ENCODE measurements at regions not wholly inside any gene's neighbourhood (a gene's known extent, or its start where the extent isn't known, plus 50 kb on each side); places are given as distances from the start of the nearest gene placed in this dataset.

DNA sequence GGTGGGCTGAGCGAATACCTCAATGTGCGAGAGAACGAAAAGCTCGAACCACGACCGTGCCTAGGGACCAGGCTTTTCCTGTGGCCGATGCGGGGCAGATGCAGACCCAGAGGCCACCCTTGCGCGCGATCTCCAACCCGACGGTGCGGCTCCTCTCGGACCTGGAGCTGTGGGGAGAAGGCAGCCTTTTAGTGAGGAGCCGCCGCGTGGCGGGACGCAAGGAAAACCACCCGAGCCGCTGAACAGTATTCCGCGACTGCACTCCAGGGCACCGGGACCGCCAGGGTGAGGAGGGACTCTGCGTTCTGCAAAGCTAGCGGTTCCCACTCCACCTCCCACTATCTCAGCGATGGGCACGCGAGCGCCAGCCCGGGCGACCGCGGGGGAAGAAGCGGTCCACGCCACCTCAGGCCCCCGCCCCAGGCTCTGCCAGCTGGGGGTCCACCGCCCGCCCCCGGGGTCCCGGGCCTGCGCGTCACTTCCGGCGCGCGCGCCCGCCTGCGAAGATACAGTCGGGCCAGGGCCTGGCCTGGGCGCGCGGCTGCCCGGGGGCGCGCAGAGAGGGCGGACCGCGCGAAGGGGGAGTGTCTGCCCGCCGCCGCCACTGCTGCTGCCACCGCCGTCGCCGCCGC is 66.5 kb upstream of the PRKACB start:
- peak overlapping the region; percentile 58 for H3K14ac ChIP-seq (ENCODE audit: insufficient read depth, low read length)
- peak overlapping the region; percentile 71 for H3K9ac ChIP-seq (ENCODE audit: extremely low read depth, insufficient read length, low read length)
- TF ChIP-seq, protein P1, sequence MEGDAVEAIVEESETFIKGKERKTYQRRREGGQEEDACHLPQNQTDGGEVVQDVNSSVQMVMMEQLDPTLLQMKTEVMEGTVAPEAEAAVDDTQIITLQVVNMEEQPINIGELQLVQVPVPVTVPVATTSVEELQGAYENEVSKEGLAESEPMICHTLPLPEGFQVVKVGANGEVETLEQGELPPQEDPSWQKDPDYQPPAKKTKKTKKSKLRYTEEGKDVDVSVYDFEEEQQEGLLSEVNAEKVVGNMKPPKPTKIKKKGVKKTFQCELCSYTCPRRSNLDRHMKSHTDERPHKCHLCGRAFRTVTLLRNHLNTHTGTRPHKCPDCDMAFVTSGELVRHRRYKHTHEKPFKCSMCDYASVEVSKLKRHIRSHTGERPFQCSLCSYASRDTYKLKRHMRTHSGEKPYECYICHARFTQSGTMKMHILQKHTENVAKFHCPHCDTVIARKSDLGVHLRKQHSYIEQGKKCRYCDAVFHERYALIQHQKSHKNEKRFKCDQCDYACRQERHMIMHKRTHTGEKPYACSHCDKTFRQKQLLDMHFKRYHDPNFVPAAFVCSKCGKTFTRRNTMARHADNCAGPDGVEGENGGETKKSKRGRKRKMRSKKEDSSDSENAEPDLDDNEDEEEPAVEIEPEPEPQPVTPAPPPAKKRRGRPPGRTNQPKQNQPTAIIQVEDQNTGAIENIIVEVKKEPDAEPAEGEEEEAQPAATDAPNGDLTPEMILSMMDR (conservative IDR thresholded peaks at IDR 0.05) = no peak
- H3K23me2 ChIP-seq (ENCODE audit: insufficient read length, low read depth, low read length, poor library complexity, severe bottlenecking) = peaks cover 6% of the 10 kb centered on the region
- WGBS (ENCODE audit: extremely low coverage, insufficient read length, low lambda C conversion rate) = no CpG with 5 or more reads among the region's 71 CpGs
- DNase-seq = peak; percentile 81
- H3K4ac ChIP-seq (ENCODE audit: low read depth, low read length) = no peak overlapping the region
- Mint-ChIP-seq H3K4me3 (peak overlapping the region; percentile 89 to 93), H3K27me3 (ENCODE audit: low read depth) (no peaks in the 10 kb centered on the region), H3K9me3 (no peaks in the 10 kb centered on the region; a peak in 1 of 5 replicates), H3K4me1 (peaks cover 13% of the 10 kb centered on the region in 2 experiments), H3K36me3 (ENCODE audit: insufficient read depth in 1 of 3, low read depth in 3 of 3) (no peaks in the 10 kb centered on the region; a peak in 2 of 7 replicates), H3K27ac (peak overlapping the region; percentile 46 to 95 (median 78); a peak in 4 of 7 replicates)
- H2BK5ac ChIP-seq (ENCODE audit: insufficient read length, low read length) = no peak overlapping the region
- H2BK12ac ChIP-seq (ENCODE audit: insufficient read length, low read depth, low read length) = no peak overlapping the region
- H4K20me1 ChIP-seq (ENCODE audit: control insufficient read depth, insufficient read depth, insufficient read length) = no peaks in the 10 kb centered on the region
- no peak overlapping the region for H2BK120ac ChIP-seq (ENCODE audit: low read depth, low read length, poor library complexity, severe bottlenecking)
- H3K79me2 ChIP-seq (ENCODE audit: insufficient read depth, low read length) = peaks cover 2% of the 10 kb centered on the region; the same call in 1 of the 2 replicates
- peak overlapping the region; percentile 92 for H3K18ac ChIP-seq (ENCODE audit: insufficient read length, low read depth, low read length)
- H4K8ac ChIP-seq (replicated peaks; ENCODE audit: insufficient read length, low read depth, low read length) = no peak overlapping the region
- no peak overlapping the region for H4K5ac ChIP-seq (ENCODE audit: insufficient read length, low read depth, low read length)
- no peak overlapping the region for H3K56ac ChIP-seq (ENCODE audit: insufficient read length, low read depth, low read length)
- H3T11ph ChIP-seq (ENCODE audit: low read length) = no peak overlapping the region
- H2AFZ ChIP-seq (ENCODE audit: low read length) = no peak overlapping the region
- no peak overlapping the region for H3K23ac ChIP-seq (ENCODE audit: insufficient read length, low read depth, low read length)
- H3K27me3 ChIP-seq (ENCODE audit: insufficient read depth, low read length) = no peaks in the 10 kb centered on the region
- no peaks in the 10 kb centered on the region for H3K9me3 ChIP-seq (ENCODE audit: control insufficient read depth, low read depth, low read length)
- peak overlapping the region; percentile 47 for H3K4me2 ChIP-seq (ENCODE audit: insufficient read depth, insufficient read length, low read length)
- H3K79me1 ChIP-seq (ENCODE audit: insufficient read depth, low read depth, low read length, poor library complexity, severe bottlenecking) = no peaks in the 10 kb centered on the region
- no peak overlapping the region for H2BK15ac ChIP-seq (ENCODE audit: low read depth, low read length)
- no peak overlapping the region for H3K27ac ChIP-seq (ENCODE audit: insufficient read length, low read depth, low read length)
- H4K91ac ChIP-seq (ENCODE audit: insufficient read length, low read depth, low read length) = no peak overlapping the region
- H3K4me1 ChIP-seq (ENCODE audit: insufficient read depth, low read length) = no peaks in the 10 kb centered on the region; the same call in 1 of the 2 replicates
- no peak overlapping the region for H2AK5ac ChIP-seq (ENCODE audit: insufficient read length, low read length)
- no peak overlapping the region for H2BK20ac ChIP-seq (ENCODE audit: low read depth, low read length, poor library complexity, severe bottlenecking)

Measured in H9 (cell line).